Cardiac fibroblast (primary cell): ENCODE measurements at regions not wholly inside any gene's neighbourhood (a gene's known extent, or its start where the extent isn't known, plus 50 kb on each side); places are given as distances from the start of the nearest gene placed in this dataset.

Experiments used
- DNase-seq, 2 donors: peaks; one replicate each; pipeline versions ENCODE4 v3.0.0 to v3.0.0-alpha.2; 2010; ENCODE audit warnings: low read depth in 2 of 2
- H3K4me3 ChIP-seq, 2 donors: replicated peaks in 1 of 2; 1 replicate in 1 of 2; 2 replicates in 1 of 2; pipeline ENCODE4 v1.5.1; 2011; ENCODE audit warnings: low read depth in 2 of 2, low read length in 2 of 2, mild to moderate bottlenecking in 2 of 2, moderate library complexity in 1 of 2
- TF ChIP-seq, protein P1 (sequence below): IDR thresholded peaks from one replicate; pipeline ENCODE4 v1.5.1; 2011; ENCODE audit warnings: low read depth, mild to moderate bottlenecking, low read length, inconsistent platforms

DNA sequence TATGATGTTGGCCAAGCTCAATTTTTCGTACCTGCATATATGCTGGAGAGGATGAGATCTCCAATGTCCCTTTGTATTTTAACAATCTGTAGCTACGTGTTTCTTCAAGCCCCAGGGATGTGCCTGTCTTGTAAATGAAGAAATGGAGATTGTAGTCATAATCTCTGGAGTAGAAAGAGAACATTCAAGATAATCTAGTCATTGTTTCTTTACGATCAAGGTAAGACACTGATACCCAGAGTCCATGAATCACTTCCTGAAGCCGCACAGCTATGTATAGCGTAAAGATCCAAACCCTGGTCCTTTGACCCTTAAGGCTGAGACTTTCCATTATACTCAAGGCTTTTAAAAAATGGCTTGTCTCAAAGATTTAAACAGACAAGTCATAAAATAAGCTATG is 205.5 kb downstream of the HS3ST3B1 start:
- TF ChIP-seq, protein P1, sequence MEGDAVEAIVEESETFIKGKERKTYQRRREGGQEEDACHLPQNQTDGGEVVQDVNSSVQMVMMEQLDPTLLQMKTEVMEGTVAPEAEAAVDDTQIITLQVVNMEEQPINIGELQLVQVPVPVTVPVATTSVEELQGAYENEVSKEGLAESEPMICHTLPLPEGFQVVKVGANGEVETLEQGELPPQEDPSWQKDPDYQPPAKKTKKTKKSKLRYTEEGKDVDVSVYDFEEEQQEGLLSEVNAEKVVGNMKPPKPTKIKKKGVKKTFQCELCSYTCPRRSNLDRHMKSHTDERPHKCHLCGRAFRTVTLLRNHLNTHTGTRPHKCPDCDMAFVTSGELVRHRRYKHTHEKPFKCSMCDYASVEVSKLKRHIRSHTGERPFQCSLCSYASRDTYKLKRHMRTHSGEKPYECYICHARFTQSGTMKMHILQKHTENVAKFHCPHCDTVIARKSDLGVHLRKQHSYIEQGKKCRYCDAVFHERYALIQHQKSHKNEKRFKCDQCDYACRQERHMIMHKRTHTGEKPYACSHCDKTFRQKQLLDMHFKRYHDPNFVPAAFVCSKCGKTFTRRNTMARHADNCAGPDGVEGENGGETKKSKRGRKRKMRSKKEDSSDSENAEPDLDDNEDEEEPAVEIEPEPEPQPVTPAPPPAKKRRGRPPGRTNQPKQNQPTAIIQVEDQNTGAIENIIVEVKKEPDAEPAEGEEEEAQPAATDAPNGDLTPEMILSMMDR, result no peak
- no peak for DNase-seq

DNA sequence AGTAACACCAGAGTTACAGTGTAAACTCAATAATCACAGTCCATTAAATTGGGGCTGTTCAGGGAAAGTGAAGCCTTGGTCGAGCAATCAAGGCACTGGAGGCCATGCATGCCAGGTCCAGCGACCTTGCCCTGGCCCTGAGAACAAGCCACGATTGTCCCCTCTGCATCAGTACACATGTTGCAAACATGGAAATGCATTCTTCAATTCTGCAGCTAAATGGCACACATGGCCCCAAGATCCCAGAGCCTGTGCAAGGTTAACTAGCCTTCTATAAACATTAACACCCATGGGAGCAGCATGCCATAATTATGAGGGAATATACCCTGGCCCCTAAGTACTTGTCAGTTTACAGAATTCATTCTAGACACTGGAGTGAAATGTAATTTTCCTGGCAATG is 204.7 kb downstream of the HS3ST3B1 start:
- no peak overlapping the region for H3K4me3 ChIP-seq
- DNase-seq, result no peak
- TF ChIP-seq, protein P1, result no peak

More for the DNA sequence above, 205.5 kb downstream of the HS3ST3B1 start:
- no peak overlapping the region for H3K4me3 ChIP-seq

DNA sequence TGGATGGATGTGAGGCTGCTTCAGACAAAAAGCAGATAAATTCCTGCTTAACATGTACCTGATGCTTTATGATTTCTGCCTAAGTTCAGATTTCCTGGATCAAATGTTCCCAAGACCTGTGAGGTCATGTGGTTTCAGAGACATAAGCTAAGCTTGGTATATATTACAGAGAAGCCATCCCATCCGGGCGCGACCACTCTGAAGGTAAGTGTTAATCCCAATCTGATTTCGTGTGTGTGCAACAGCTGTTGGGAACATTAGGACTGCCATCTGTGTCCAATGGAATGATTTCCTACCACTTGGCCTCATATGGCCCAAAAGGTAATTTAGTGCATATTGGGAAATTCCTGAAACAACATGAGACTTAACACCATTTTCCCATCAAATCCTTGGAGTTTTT is 199.1 kb downstream of the HS3ST3B1 start:
- no peak for DNase-seq
- TF ChIP-seq, protein P1, result no peak
- H3K4me3 ChIP-seq, result no peak overlapping the region

DNA sequence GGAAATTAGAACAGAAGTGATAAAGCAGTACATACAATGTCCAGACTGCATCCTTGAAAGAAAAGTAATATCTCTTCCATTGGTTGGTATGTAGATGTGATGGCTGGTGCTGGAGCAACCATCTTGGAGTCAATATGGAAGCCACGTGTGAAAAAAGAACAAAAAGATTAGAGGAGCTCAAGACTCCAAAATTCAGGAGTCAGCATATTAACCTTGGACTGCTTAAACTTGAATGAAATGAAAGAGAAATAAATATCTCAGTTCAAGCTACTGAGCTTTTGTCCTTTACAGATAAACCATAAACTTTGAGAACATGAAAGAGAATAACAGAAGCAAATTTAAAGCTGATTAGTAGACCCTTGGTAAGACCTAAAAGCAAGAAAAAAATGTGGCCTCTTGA is 197.9 kb downstream of the HS3ST3B1 start:
- H3K4me3 ChIP-seq, result no peak overlapping the region
- no peak for DNase-seq
- TF ChIP-seq, protein P1, result no peak

DNA sequence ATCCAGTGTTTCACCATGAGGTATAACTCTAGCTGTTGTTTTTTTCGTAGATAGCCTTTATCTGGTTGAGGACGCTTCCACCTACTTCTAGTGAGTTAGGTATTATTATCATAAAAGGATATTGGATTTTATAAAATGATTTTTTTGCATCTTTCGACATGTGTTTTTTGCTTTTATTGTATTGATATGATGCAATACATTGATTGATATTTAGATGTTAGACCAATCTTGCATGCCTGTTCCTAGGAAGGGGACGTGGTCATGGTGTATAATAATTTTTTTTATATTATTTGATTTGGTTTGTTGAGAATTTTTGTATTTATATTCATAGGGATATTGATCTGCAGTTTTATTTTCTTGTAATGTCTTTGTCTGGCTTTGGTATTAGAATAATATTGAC is 193.3 kb downstream of the HS3ST3B1 start:
- H3K4me3 ChIP-seq, result no peak overlapping the region
- no peak for DNase-seq
- TF ChIP-seq, protein P1, result no peak

DNA sequence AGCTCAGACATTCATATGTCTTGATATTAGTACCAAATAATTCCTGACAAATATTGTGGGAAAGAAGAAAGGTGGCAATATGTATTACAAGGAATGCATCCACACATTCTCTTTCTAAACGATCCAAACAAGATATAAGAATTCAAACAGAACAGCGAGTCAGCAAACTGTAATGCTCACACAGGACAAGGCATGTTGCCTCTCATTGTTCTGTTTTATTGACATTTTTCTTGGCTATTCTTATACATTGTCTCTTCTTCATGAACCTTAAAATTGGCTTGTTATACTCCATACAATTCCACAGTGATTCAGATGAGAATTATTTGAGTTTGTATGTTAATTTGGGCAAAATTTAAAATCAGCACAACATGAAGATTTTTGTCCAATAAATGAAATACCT is 189.1 kb downstream of the HS3ST3B1 start:
- DNase-seq, result no peak
- no peak overlapping the region for H3K4me3 ChIP-seq
- TF ChIP-seq, protein P1, result no peak

DNA sequence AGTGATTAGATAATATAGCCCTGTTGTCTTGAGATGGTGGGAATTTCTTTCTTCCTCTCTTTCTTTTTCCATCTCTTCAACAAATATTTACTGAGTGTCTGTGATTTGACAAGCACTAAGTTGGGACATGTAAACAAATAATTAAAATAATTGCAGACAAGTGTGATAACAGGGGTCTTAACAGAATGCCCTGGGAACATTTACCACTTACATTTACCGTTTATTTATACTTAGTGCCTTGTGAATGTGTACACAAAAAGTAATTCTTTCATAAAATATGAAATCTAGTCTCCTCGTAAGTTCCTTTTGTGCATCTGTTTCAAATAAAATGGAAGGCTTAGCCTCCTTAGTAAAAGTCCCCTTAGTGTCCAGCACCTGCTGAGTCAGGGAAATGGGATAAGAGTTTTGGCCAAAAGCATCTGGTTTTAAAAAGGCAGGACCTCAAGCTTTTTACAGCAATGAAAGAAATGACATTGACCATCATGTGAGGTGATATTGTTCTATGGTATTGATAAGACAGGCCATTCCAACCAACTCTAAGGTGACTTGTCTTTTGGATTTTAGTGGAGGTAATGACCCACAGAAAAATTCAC is 188.2 kb downstream of the HS3ST3B1 start:
- TF ChIP-seq, protein P1, result no peak
- DNase-seq, result no peak
- H3K4me3 ChIP-seq, result no peak overlapping the region
